Right atrium auricular region (tissue), 2 donors: ENCODE measurements at regions not wholly inside any gene's neighbourhood (a gene's known extent, or its start where the extent isn't known, plus 50 kb on each side); places are given as distances from the start of the nearest gene placed in this dataset.
"Not testable (repeated sequence)": the region's sequence is repeated elsewhere in the genome, so short reads cannot be mapped to it uniquely, and the experiment has no call there.

Experiments
- DNase-seq: peaks from one replicate; pipeline ENCODE4 v3.0.0-alpha.2; 2019; ENCODE audit warnings: low spot score
- H3K27ac ChIP-seq, 2 donors: fragments of 200-600 bp; sonication (generic); 1 replicate in 1 of 2; 2 replicates in 1 of 2; pipeline ENCODE4 v1.5.1; 2016 to 2019
- H3K27me3 ChIP-seq, 2 donors: fragments of 200-600 bp; sonication (generic); one replicate each; pipeline versions ENCODE4 v1.5.1 to v1.6.0; 2017 to 2019
- H3K36me3 ChIP-seq: fragments of 200-600 bp; sonication (generic); one replicate; pipeline ENCODE4 v1.5.1; 2016
- H3K4me1 ChIP-seq, 2 donors: fragments of 200-600 bp; sonication (generic); one replicate each; pipeline versions ENCODE4 v1.5.1 to v1.6.0; 2017 to 2019
- H3K4me3 ChIP-seq, 2 donors: fragments of 200-600 bp; sonication (generic); 1 replicate in 1 of 2; 2 replicates in 1 of 2; pipeline ENCODE4 v1.5.1; 2017 to 2019; ENCODE audit warnings: mild to moderate bottlenecking in 1 of 2, moderate library complexity in 1 of 2
- H3K9me3 ChIP-seq, 2 donors: fragments of 200-600 bp; sonication (generic); one replicate each; pipeline ENCODE4 v1.5.1; 2019
- TF ChIP-seq, protein P1 (sequence below), 2 donors: fragments of 200-600 bp; sonication (generic); IDR thresholded peaks; one replicate each; pipeline ENCODE4 v1.5.1; 2019; ENCODE audit warnings: antibody characterized with exemption in 2 of 2

DNA sequence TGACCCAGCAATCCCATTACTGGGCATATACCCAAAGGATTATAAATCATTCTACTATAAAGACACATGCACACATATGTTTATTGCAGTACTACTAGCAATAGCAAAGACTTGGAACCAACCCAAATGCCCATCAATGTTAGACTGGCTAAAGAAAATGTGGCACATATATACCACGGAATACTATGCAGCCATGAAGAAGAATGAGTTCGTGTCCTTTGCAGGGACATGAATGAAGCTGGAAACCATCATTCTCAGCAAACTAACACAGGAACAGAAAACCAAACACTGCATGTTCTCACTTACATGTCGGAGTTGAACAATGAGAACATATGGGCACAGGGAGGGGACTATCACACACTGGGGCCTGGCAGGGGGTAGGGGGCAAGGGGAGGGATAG lies 183.0 kb downstream of the HACE1 start:
- not testable (repeated sequence) for H3K27ac ChIP-seq, H3K4me3 ChIP-seq, H3K27me3 ChIP-seq, H3K36me3 ChIP-seq, DNase-seq, H3K4me1 ChIP-seq
- peaks cover 0 to 27% of the 10 kb centered on the region in 2 donors for H3K9me3 ChIP-seq

DNA sequence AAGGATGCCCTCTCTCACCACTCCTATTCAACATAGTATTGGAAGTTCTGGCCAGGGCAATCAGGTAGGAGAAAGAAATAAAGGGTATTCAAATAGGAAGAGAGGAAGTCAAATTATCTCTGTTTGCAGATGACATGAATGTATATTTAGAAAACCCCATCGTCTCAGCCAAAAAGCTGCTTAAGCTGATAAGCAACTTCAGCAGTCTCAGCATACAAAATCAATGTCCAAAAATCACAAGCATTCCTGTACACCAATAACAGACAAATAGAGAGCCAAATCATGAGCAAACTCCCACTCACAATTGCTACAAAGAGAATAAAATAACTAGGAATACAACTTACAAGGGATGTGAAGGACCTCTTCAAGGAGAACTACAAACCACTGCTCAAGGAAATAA lies 184.6 kb downstream of the HACE1 start:
- DNase-seq, H3K4me3 ChIP-seq, H3K36me3 ChIP-seq, H3K27ac ChIP-seq, H3K27me3 ChIP-seq, H3K4me1 ChIP-seq: not testable (repeated sequence)
- H3K9me3 ChIP-seq, result peaks cover 0 to 27% of the 10 kb centered on the region in 2 donors

DNA sequence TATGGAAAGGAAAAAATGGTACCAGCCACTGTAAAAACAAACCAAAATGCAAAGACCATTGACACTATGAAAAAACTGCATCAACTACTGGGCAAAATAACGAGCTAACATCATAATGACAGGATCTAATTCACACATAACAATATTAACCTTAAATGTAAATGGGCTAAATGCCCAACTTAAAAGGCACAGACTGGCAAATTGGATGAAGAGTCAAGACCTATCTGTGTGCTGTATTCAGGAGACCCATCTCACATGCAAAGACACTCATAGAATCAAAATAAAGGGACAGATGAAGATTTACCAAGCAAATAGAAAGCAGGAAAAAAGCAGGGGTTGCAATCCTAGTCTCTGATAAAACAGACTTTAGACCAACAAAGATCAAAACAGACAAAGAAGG lies 186.6 kb downstream of the HACE1 start:
- not testable (repeated sequence) for H3K4me3 ChIP-seq, DNase-seq, H3K27ac ChIP-seq, H3K27me3 ChIP-seq, H3K4me1 ChIP-seq, H3K36me3 ChIP-seq
- H3K9me3 ChIP-seq, result peaks cover 0 to 15% of the 10 kb centered on the region in 2 donors

DNA sequence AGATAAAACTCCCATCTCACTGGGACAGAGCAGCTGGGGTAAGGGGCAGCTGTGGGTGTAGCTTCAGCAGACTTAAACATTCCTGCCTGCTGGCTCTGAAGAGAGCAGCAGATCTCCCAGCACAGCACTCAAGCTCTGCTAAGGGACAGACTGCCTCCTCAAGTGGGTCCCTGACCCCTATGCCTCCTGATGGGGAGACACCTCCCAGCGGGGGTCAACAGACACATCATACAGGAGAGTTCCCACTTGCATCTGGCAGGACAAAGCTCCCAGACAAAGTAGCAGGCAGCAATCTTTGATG lies 188.2 kb downstream of the HACE1 start:
- not testable (repeated sequence) for H3K27me3 ChIP-seq, H3K4me3 ChIP-seq, H3K4me1 ChIP-seq, H3K27ac ChIP-seq, DNase-seq, H3K36me3 ChIP-seq
- peaks cover 0 to 12% of the 10 kb centered on the region in 2 donors for H3K9me3 ChIP-seq

DNA sequence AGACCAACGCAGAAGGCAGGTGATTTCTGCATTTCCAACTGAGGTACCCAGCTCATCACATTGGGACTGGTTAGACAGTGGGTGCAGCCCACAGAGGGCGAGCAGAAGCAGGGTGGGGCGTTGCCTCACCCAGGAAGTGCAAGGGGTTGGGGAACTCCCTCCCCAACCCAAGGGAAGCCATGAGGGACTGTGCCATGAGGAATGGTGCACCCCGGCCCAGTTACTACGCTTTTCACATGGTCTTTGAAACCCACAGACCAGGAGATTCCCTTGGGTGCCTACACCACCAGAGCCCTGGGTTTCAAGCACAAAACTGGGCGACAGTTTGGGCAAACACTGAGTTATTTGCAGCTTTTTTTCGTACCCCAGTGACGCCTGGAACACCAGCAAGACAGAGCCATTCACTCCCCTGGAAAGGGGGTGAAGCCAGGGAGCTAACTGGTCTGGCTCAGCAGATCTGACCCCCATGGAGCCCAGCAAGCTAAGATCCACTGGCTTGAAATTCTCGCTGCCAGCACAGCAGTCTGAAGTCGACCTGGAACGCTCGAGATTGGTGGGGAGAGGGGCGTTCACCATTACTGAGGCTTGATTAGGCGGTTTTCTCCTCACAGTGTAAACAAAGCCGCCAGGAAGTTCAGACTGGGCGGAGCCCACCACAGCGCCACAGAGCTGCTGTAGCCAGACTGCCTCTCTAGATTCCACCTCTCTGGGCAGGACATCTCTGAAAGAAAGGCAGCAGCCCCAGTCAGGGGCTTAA lies 188.7 kb downstream of the HACE1 start:
- not testable (repeated sequence) for H3K4me3 ChIP-seq, H3K27ac ChIP-seq, H3K27me3 ChIP-seq, H3K36me3 ChIP-seq, H3K4me1 ChIP-seq, DNase-seq, H3K9me3 ChIP-seq

DNA sequence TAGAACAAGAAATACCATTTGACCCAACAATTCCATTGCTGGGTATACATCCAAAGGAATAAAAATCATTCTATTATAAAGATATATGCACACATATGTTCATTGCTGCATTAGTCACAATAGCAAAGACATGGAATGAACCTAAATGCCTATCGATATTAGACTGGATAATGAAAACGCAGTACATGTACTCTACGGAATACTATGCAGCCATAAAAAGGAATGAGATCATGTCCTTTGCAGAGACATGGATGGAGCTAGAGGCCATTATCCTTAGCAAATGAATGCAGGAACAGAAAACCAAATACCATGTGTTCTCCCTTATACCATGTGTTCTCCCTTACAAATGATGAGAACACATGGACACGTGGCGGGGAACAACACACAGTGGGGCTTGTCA lies 190.2 kb downstream of the HACE1 start:
- H3K36me3 ChIP-seq, result no peaks in the 10 kb centered on the region
- no peaks in the 10 kb centered on the region for H3K4me1 ChIP-seq
- H3K4me3 ChIP-seq, result no peak overlapping the region
- TF ChIP-seq, protein P1, sequence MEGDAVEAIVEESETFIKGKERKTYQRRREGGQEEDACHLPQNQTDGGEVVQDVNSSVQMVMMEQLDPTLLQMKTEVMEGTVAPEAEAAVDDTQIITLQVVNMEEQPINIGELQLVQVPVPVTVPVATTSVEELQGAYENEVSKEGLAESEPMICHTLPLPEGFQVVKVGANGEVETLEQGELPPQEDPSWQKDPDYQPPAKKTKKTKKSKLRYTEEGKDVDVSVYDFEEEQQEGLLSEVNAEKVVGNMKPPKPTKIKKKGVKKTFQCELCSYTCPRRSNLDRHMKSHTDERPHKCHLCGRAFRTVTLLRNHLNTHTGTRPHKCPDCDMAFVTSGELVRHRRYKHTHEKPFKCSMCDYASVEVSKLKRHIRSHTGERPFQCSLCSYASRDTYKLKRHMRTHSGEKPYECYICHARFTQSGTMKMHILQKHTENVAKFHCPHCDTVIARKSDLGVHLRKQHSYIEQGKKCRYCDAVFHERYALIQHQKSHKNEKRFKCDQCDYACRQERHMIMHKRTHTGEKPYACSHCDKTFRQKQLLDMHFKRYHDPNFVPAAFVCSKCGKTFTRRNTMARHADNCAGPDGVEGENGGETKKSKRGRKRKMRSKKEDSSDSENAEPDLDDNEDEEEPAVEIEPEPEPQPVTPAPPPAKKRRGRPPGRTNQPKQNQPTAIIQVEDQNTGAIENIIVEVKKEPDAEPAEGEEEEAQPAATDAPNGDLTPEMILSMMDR (IDR thresholded peaks at IDR 0.05), result no peak
- no peak for DNase-seq
- no peaks in the 10 kb centered on the region for H3K27me3 ChIP-seq
- no peak overlapping the region for H3K27ac ChIP-seq
- peaks cover 0 to 17% of the 10 kb centered on the region in 2 donors for H3K9me3 ChIP-seq

DNA sequence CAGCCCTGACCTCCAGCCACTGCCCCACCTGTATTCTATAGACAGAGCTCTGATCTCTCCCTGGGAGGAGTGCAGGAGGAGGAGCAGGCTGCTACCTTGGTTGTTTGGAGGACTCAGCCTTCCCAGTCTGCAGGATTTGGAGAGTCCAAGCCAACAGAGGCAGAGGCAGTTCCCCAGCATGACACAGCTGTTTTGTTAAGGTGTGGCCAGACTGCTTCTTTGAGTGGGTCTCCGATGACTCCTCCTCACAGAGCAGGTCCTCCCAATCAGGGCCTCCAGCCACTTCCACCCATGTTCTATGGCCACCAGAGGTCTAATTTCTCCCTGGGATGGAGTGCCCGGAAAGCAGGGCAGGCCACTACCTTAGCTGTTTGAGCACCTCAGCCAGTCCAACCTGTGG lies 203.5 kb downstream of the HACE1 start:
- TF ChIP-seq, protein P1 (IDR thresholded peaks at IDR 0.05), result no peak
- Histone ChIP-seq H3K4me3 (no peak overlapping the region), H3K9me3 (no peaks in the 10 kb centered on the region), H3K27me3 (no peaks in the 10 kb centered on the region), H3K27ac (no peak overlapping the region), H3K4me1 (no peaks in the 10 kb centered on the region), H3K36me3 (no peaks in the 10 kb centered on the region)
- no peak for DNase-seq

DNA sequence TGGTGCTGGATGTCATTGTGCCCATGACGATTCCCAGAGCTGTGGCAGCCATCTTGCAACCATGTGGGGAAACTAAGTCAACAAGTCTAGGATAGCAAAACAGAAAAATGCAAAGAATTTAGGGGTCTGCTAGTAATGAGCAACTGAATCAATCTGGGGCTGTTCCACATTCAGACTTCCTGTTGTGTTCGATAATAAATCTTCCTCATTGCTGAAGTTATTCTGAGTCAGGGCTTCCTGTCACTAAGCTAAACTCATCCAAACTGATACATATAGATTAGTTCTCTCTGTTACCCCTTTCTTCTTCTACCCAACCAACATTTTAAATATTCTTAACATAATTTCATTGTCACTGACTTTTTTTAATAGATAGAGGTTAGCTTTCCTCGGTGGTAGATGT lies 205.9 kb downstream of the HACE1 start:
- no peak for DNase-seq
- TF ChIP-seq, protein P1 (IDR thresholded peaks at IDR 0.05), result no peak
- Histone ChIP-seq H3K4me1 (no peaks in the 10 kb centered on the region), H3K36me3 (no peaks in the 10 kb centered on the region), H3K27me3 (no peaks in the 10 kb centered on the region), H3K4me3 (no peak overlapping the region), H3K9me3 (no peaks in the 10 kb centered on the region), H3K27ac (no peak overlapping the region)
